HL-60/S4 treated with phorbol 12-myristate 13-acetate at 8.2 ng/mL for 4 days and 3 days (cell line): ENCODE measurements at regions not wholly inside any gene's neighbourhood (a gene's known extent, or its start where the extent isn't known, plus 50 kb on each side); places are given as distances from the start of the nearest gene placed in this dataset.

Experiments
- in situ Hi-C: fragments of 300-500 bp; cut with MboI; formaldehyde crosslinking; loops from 2 replicates; pipeline ENCODE4 v1.15.0; 2022; ENCODE audit warnings: low sequenced_read_pairs

GRCh38 chr3:150303768-150304167 is 104.3 kb upstream of the TSC22D2 start:
- in situ Hi-C loops: no loop called here

- in situ Hi-C loops: no loop called here
These were observed 105.9 kb upstream of the TSC22D2 start for GRCh38 chr3:150302246-150302645.

- in situ Hi-C loops: no loop called here
These were observed 107.1 kb upstream of the TSC22D2 start for GRCh38 chr3:150300852-150301517.

- in situ Hi-C loops: no loop called here
These were observed 107.7 kb upstream of the TSC22D2 start for GRCh38 chr3:150300388-150300787.

GRCh38 chr3:150299201-150299600 is 108.9 kb upstream of the TSC22D2 start:
- in situ Hi-C loops: loop anchor here (25.0 kb wide), 1 partner anchor 188 kb away; no protein-coding TSS in a partner anchor

GRCh38 chr3:150296966-150297365 is 111.1 kb upstream of the TSC22D2 start:
- in situ Hi-C loops: loop anchor here (25.0 kb wide), 1 partner anchor 190 kb away; no protein-coding TSS in a partner anchor

GRCh38 chr3:150296123-150296735 is 111.9 kb upstream of the TSC22D2 start:
- in situ Hi-C loops: loop anchor here (25.0 kb wide), 1 partner anchor 191 kb away; no protein-coding TSS in a partner anchor

- in situ Hi-C loops: loop anchor here (25.0 kb wide), 1 partner anchor 194 kb away; no protein-coding TSS in a partner anchor
These were observed 114.6 kb upstream of the TSC22D2 start for GRCh38 chr3:150293401-150294001.

GRCh38 chr3:150292891-150293290 is 115.2 kb upstream of the TSC22D2 start:
- in situ Hi-C loops: loop anchor here (25.0 kb wide), 1 partner anchor 194 kb away; no protein-coding TSS in a partner anchor

- in situ Hi-C loops: loop anchor here (25.0 kb wide), 1 partner anchor 196 kb away; no protein-coding TSS in a partner anchor
These were observed 116.6 kb upstream of the TSC22D2 start for GRCh38 chr3:150291515-150291914.

- in situ Hi-C loops: loop anchor here (25.0 kb wide), 1 partner anchor 201 kb away; no protein-coding TSS in a partner anchor
These were observed 121.5 kb upstream of the TSC22D2 start for GRCh38 chr3:150286390-150287147.

- in situ Hi-C loops: loop anchor here (25.0 kb wide), 1 partner anchor 202 kb away; no protein-coding TSS in a partner anchor
These were observed 122.5 kb upstream of the TSC22D2 start for GRCh38 chr3:150285601-150286000.

- in situ Hi-C loops: loop anchor here (25.0 kb wide), 1 partner anchor 208 kb away; no protein-coding TSS in a partner anchor
These were observed 129.2 kb upstream of the TSC22D2 start for GRCh38 chr3:150278843-150279381.

- in situ Hi-C loops: loop anchor here (25.0 kb wide), 1 partner anchor 209 kb away; no protein-coding TSS in a partner anchor
These were observed 129.9 kb upstream of the TSC22D2 start for GRCh38 chr3:150278195-150278594.

GRCh38 chr3:150277444-150277843 is 130.7 kb upstream of the TSC22D2 start:
- in situ Hi-C loops: loop anchor here (25.0 kb wide), 1 partner anchor 210 kb away; no protein-coding TSS in a partner anchor

- in situ Hi-C loops: loop anchor here (25.0 kb wide), 1 partner anchor 211 kb away; no protein-coding TSS in a partner anchor
These were observed 132.2 kb upstream of the TSC22D2 start for GRCh38 chr3:150275941-150276340.

- in situ Hi-C loops: no loop called here
These were observed 133.7 kb upstream of the TSC22D2 start for GRCh38 chr3:150274372-150274771.

GRCh38 chr3:150273396-150273795 is 134.7 kb upstream of the TSC22D2 start:
- in situ Hi-C loops: no loop called here

- in situ Hi-C loops: no loop called here
These were observed 136.5 kb upstream of the TSC22D2 start for GRCh38 chr3:150271591-150271960.

- in situ Hi-C loops: no loop called here
These were observed 137.1 kb upstream of the TSC22D2 start for GRCh38 chr3:150270883-150271590.
